ENCODE measurements at regions not wholly inside any gene's neighbourhood (a gene's known extent, or its start where the extent isn't known, plus 50 kb on each side); places are given as distances from the start of the nearest gene placed in this dataset.

- DNase-seq (ENCODE audit: low read depth): no peak
Measured at GRCh38 chr9:129400971-129401622, 219.8 kb downstream of the C9orf50 start.

GRCh38 chr9:129400001-129400970 is 220.6 kb downstream of the C9orf50 start:
- no peak for DNase-seq (ENCODE audit: low read depth)

- no peak for DNase-seq (ENCODE audit: low read depth)
Measured at GRCh38 chr9:129399634-129399990, 221.3 kb downstream of the C9orf50 start.

GRCh38 chr9:129398961-129399633 is 221.0 kb upstream of the IER5L start:
- no peak for DNase-seq (ENCODE audit: low read depth)

- DNase-seq (ENCODE audit: low read depth): no peak
Measured at GRCh38 chr9:129398101-129398960, 220.3 kb upstream of the IER5L start.

- DNase-seq (ENCODE audit: low read depth): no peak
Measured at GRCh38 chr9:129397335-129397734, 219.3 kb upstream of the IER5L start.

- no peak for DNase-seq (ENCODE audit: low read depth)
Measured at GRCh38 chr9:129396365-129396708, 218.3 kb upstream of the IER5L start.

- DNase-seq (ENCODE audit: low read depth): no peak
Measured at GRCh38 chr9:129395633-129396364, 217.7 kb upstream of the IER5L start.

GRCh38 chr9:129394886-129395279 is 216.8 kb upstream of the IER5L start:
- DNase-seq (ENCODE audit: low read depth): no peak

GRCh38 chr9:129394061-129394885 is 216.2 kb upstream of the IER5L start:
- no peak for DNase-seq (ENCODE audit: low read depth)

GRCh38 chr9:129393064-129393463 is 215.0 kb upstream of the IER5L start:
- no peak for DNase-seq (ENCODE audit: low read depth)

- no peak for DNase-seq (ENCODE audit: low read depth)
Measured at GRCh38 chr9:129392093-129392541, 214.1 kb upstream of the IER5L start.

- no peak for DNase-seq (ENCODE audit: low read depth)
Measured at GRCh38 chr9:129391221-129391661, 213.2 kb upstream of the IER5L start.

- no peak for DNase-seq (ENCODE audit: low read depth)
Measured at GRCh38 chr9:129390541-129390940, 212.5 kb upstream of the IER5L start.

GRCh38 chr9:129387822-129388221 is 209.8 kb upstream of the IER5L start:
- no peak for DNase-seq (ENCODE audit: low read depth)

GRCh38 chr9:129386812-129387177 is 208.7 kb upstream of the IER5L start:
- DNase-seq (ENCODE audit: low read depth): no peak

- no peak for DNase-seq (ENCODE audit: low read depth)
Measured at GRCh38 chr9:129385211-129385934, 207.3 kb upstream of the IER5L start.

- DNase-seq (ENCODE audit: low read depth): no peak
Measured at GRCh38 chr9:129384491-129385210, 206.6 kb upstream of the IER5L start.

Measured in activated T-cell treated with anti-CD3 and anti-CD28 coated beads for 48 hours (primary cell).